HCT116 (cell line): ENCODE measurements at regions not wholly inside any gene's neighbourhood (a gene's known extent, or its start where the extent isn't known, plus 50 kb on each side); places are given as distances from the start of the nearest gene placed in this dataset.

ENCODE experiments used
- ATAC-seq: fragments of 200-7000 bp; cut with Tn5 transposase; 2 replicates; pipeline ENCODE4 v1.9.1; 2020; ENCODE audit warnings: mild to moderate bottlenecking, moderate library complexity
- BruUV-seq: library from RNA; stranded (reverse); fragments of 400-500 nt; replicated peaks from 2 replicates; lab custom pipeline; 2021; lab: Mats Ljungman, UMichigan
- CTCF ChIA-PET: fragments of 300-600 bp; sonication (Branson Sonifier 250); formaldehyde crosslinking; loops from one replicate; lab custom pipeline; 2021; ENCODE audit warnings: antibody characterized with exemption; lab: Charles Lee
- POLR2A ChIA-PET: fragments of 300-600, 350-600 bp; sonication (Branson Sonifier 250); formaldehyde crosslinking; loops from one replicate; lab custom pipeline; 2021; ENCODE audit warnings: antibody characterized with exemption; lab: Charles Lee
- RAD21 ChIA-PET, 2 experiments: fragments of 300-600 bp; sonication (Branson Sonifier 250); formaldehyde crosslinking; loops; one replicate each; lab custom pipeline; 2023; ENCODE audit warnings: low total read pairs in 2 of 2; ENCODE audit not compliant: uncharacterized antibody in 2 of 2, unreplicated experiment in 2 of 2, low non-redundant PET in 1 of 2; lab: Charles Lee
- DNase-seq: peaks from one replicate; pipeline ENCODE4 v3.0.0-alpha.2; 2010; ENCODE audit warnings: low read depth, low spot score
- H2AFZ ChIP-seq: fragments of 200-600 bp; shearing (Covaris generic), sonication (generic); 2 replicates; pipeline ENCODE4 v1.6.1; 2017; ENCODE audit warnings: low read depth, mixed run types, mixed read lengths, antibody characterized with exemption, low read length; ENCODE audit not compliant: poor library complexity, severe bottlenecking
- H3K27ac ChIP-seq: 2 replicates; pipeline ENCODE4 v1.5.1; 2012; ENCODE audit warnings: low read depth, low read length
- H3K27me3 ChIP-seq: fragments of 200-600 bp; sonication (generic); 2 replicates; pipeline ENCODE4 v1.6.1; 2016; ENCODE audit warnings: mixed run types, low read length, mixed read lengths; ENCODE audit not compliant: insufficient read depth
- H3K36me3 ChIP-seq, 2 experiments: fragments of 200-500 bp in 1 of 2; fragments of 200-600 bp in 1 of 2; sonication (Bioruptor generic) in 1 of 2; sonication (generic) in 1 of 2; 2 replicates each; pipeline versions ENCODE4 v1.5.1 to v1.6.1; 2014 to 2016; ENCODE audit warnings: low read length in 2 of 2, inconsistent platforms in 1 of 2, mixed read lengths in 1 of 2, mixed run types in 1 of 2; ENCODE audit not compliant: insufficient read depth in 2 of 2, control insufficient read depth in 1 of 2
- H3K4me1 ChIP-seq, 2 experiments: fragments of 200-600 bp in 1 of 2; sonication (generic) in 1 of 2; 2 replicates each; pipeline versions ENCODE4 v1.5.1 to v1.6.1; 2012 to 2017; ENCODE audit warnings: low read length in 2 of 2, inconsistent platforms in 1 of 2, mild to moderate bottlenecking in 1 of 2, mixed read lengths in 1 of 2, mixed run types in 1 of 2, moderate library complexity in 1 of 2; ENCODE audit not compliant: insufficient read depth in 2 of 2, control insufficient read depth in 1 of 2
- H3K4me2 ChIP-seq: fragments of 200-600 bp; sonication (generic); 2 replicates; pipeline ENCODE4 v1.6.1; 2017; ENCODE audit warnings: mixed run types, low read length, mixed read lengths
- H3K4me3 ChIP-seq, 2 experiments: fragments of 200-600 bp in 1 of 2; sonication (generic) in 1 of 2; replicated peaks in 1 of 2; 2 replicates each; pipeline ENCODE4 v1.5.1; 2011 to 2016; ENCODE audit warnings: low read length in 2 of 2, control low read depth in 1 of 2, low read depth in 1 of 2, mild to moderate bottlenecking in 1 of 2, mixed read lengths in 1 of 2, mixed run types in 1 of 2
- H3K79me2 ChIP-seq: fragments of 200-600 bp; sonication (generic); 2 replicates; pipeline ENCODE4 v1.6.1; 2017; ENCODE audit warnings: mild to moderate bottlenecking, mixed run types, low read length, moderate library complexity, mixed read lengths; ENCODE audit not compliant: insufficient read depth
- H3K9ac ChIP-seq: fragments of 200-600 bp; sonication (generic); 2 replicates; pipeline ENCODE4 v1.6.1; 2016; ENCODE audit warnings: low read length, mixed read lengths
- H3K9me2 ChIP-seq: fragments of 200-600 bp; sonication (generic), shearing (Covaris generic); 2 replicates; pipeline ENCODE4 v1.6.1; 2017; ENCODE audit warnings: mixed run types, mild to moderate bottlenecking, moderate library complexity; ENCODE audit not compliant: insufficient read depth
- H3K9me3 ChIP-seq, 2 experiments: fragments of 200-500 bp in 1 of 2; fragments of 200-600 bp in 1 of 2; sonication (Bioruptor generic) in 1 of 2; sonication (generic) in 1 of 2; 2 replicates each; pipeline ENCODE4 v1.6.1; 2014 to 2017; ENCODE audit warnings: low read length in 2 of 2, mixed read lengths in 2 of 2, inconsistent platforms in 1 of 2, low read depth in 1 of 2, mild to moderate bottlenecking in 1 of 2, mixed run types in 1 of 2, moderate library complexity in 1 of 2; ENCODE audit not compliant: control insufficient read depth in 1 of 2, insufficient read depth in 1 of 2
- H4K20me1 ChIP-seq: fragments of 200-600 bp; sonication (generic), shearing (Covaris generic); 2 replicates; pipeline ENCODE4 v1.6.1; 2017; ENCODE audit warnings: mixed run types, mild to moderate bottlenecking, moderate library complexity; ENCODE audit not compliant: insufficient read depth
- CBX3 ChIP-seq: IDR thresholded peaks from 2 replicates; pipeline ENCODE4 v1.6.1; 2012; ENCODE audit warnings: low read depth
- CEBPB ChIP-seq: IDR thresholded peaks from 2 replicates; pipeline ENCODE4 v1.6.1; 2012; ENCODE audit warnings: low read depth
- EGR1 ChIP-seq: IDR thresholded peaks from 2 replicates; pipeline ENCODE4 v1.6.1; 2012; ENCODE audit warnings: low read depth
- ELF1 ChIP-seq: IDR thresholded peaks from 2 replicates; pipeline ENCODE4 v1.6.1; 2012; ENCODE audit warnings: low read depth, borderline replicate concordance
- EZH2 ChIP-seq: fragments of 200-600 bp; sonication (generic); IDR thresholded peaks from 2 replicates; pipeline ENCODE4 v1.6.1; 2017; ENCODE audit warnings: antibody characterized with exemption, mixed run types
- FOSL1 ChIP-seq: IDR thresholded peaks from 2 replicates; pipeline ENCODE4 v1.6.1; 2012; ENCODE audit warnings: low read depth
- JUND ChIP-seq: IDR thresholded peaks from 2 replicates; pipeline ENCODE4 v1.6.1; 2012
- MAX ChIP-seq: IDR thresholded peaks from 2 replicates; pipeline ENCODE4 v1.6.1; 2012
- POLR2A ChIP-seq: IDR thresholded peaks from 2 replicates; pipeline ENCODE4 v1.7.0; 2011; ENCODE audit warnings: borderline replicate concordance; ENCODE audit not compliant: insufficient read depth, insufficient read length; ENCODE audit errors: extremely low read depth
- POLR2AphosphoS5 ChIP-seq: IDR thresholded peaks from 2 replicates; pipeline ENCODE4 v1.6.1; 2011; ENCODE audit warnings: mild to moderate bottlenecking, low read depth, low read length, moderate library complexity
- SP1 ChIP-seq: IDR thresholded peaks from 2 replicates; pipeline ENCODE4 v1.6.1; 2012; ENCODE audit warnings: low read depth
- TCF7L2 ChIP-seq: IDR thresholded peaks from 2 replicates; pipeline ENCODE4 v1.7.0; 2011; ENCODE audit warnings: borderline replicate concordance, inconsistent platforms; ENCODE audit not compliant: insufficient read depth, insufficient read length; ENCODE audit errors: extremely low read depth
- YY1 ChIP-seq: IDR thresholded peaks from 2 replicates; pipeline ENCODE4 v1.6.1; 2011; ENCODE audit warnings: low read length, low read depth, moderate library complexity, mild to moderate bottlenecking; ENCODE audit not compliant: insufficient replicate concordance; ENCODE audit errors: extremely low read depth
- ZBTB33 ChIP-seq: IDR thresholded peaks from 2 replicates; pipeline ENCODE4 v1.6.1; 2011; ENCODE audit warnings: mild to moderate bottlenecking, low read length, moderate library complexity; ENCODE audit not compliant: insufficient replicate concordance; ENCODE audit errors: extremely low read depth
- intact Hi-C: fragments of 100-400 bp; cut with micrococcal nuclease; formaldehyde crosslinking; loops from 2 replicates; pipeline ENCODE4 v1.10.0; 2022

GRCh38 chr12:79534029-79534867 is 156.5 kb downstream of the PAWR start:
- Histone ChIP-seq H3K79me2 (no peaks in the 10 kb centered on the region), H3K9me2 (no peaks in the 10 kb centered on the region), H3K9ac (no peak overlapping the region), H3K4me2 (no peak overlapping the region), H2AFZ (no peak overlapping the region), H3K9me3 (no peaks in the 10 kb centered on the region), H3K4me1 (peaks cover 0 to 4% of the 10 kb centered on the region in 2 experiments; a peak in 1 of 4 replicates), H4K20me1 (no peaks in the 10 kb centered on the region), H3K27me3 (no peaks in the 10 kb centered on the region), H3K27ac (no peak overlapping the region), H3K4me3 (no peak overlapping the region), H3K36me3 (no peaks in the 10 kb centered on the region)
- DNase-seq (no peak), ATAC-seq (no peak)
- RAD21 ChIA-PET = no interaction called here
- intact Hi-C loops = no loop called here
- BruUV-seq = no TSS peak
- CTCF ChIA-PET = no interaction called here
- TF ChIP-seq CEBPB (no peak), YY1 (no peak), CBX3 (no peak), EZH2 (no peak), MAX (no peak), POLR2A (no peak), ELF1 (no peak), ZBTB33 (no peak), POLR2AphosphoS5 (no peak), EGR1 (no peak), JUND (no peak), SP1 (no peak), TCF7L2 (no peak), FOSL1 (no peak)
- POLR2A ChIA-PET = no interaction called here
